Fibroblast of lung (primary cell): ENCODE measurements at regions not wholly inside any gene's neighbourhood (a gene's known extent, or its start where the extent isn't known, plus 50 kb on each side); places are given as distances from the start of the nearest gene placed in this dataset.

Experiments used
- DNase-seq, 2 donors: peaks; one replicate each; pipeline versions ENCODE4 v3.0.0 to v3.0.0-alpha.2; 2010; ENCODE audit warnings: low read depth in 2 of 2
- H2AFZ ChIP-seq: 2 replicates; pipeline ENCODE4 v1.5.1; 2012; ENCODE audit warnings: low read length, control low read depth, inconsistent platforms
- H3K27ac ChIP-seq: 2 replicates; pipeline ENCODE4 v1.5.1; 2011; ENCODE audit warnings: low read length, control low read depth; ENCODE audit not compliant: insufficient read depth
- H3K27me3 ChIP-seq: 2 replicates; pipeline ENCODE4 v1.5.1; 2011; ENCODE audit warnings: mild to moderate bottlenecking, low read length; ENCODE audit not compliant: control insufficient read depth, insufficient read depth
- H3K36me3 ChIP-seq: 2 replicates; pipeline ENCODE4 v1.5.1; 2011; ENCODE audit warnings: low read length; ENCODE audit not compliant: control insufficient read depth, insufficient read depth
- H3K4me1 ChIP-seq: 2 replicates; pipeline ENCODE4 v1.5.1; 2011; ENCODE audit warnings: low read length; ENCODE audit not compliant: control insufficient read depth, insufficient read depth; ENCODE audit errors: extremely low read depth
- H3K4me2 ChIP-seq: 2 replicates; pipeline ENCODE4 v1.5.1; 2011; ENCODE audit warnings: low read length, control low read depth; ENCODE audit not compliant: insufficient read depth; ENCODE audit errors: extremely low read depth
- H3K4me3 ChIP-seq, 4 experiments: fragments of 200-600 bp in 1 of 4; sonication (generic) in 1 of 4; replicated peaks in 1 of 4; 2 replicates each; pipeline ENCODE4 v1.5.1; 2011 to 2016; ENCODE audit warnings: low read length in 4 of 4, low read depth in 3 of 4, mild to moderate bottlenecking in 3 of 4, control low read depth in 2 of 4, inconsistent platforms in 1 of 4, mixed read lengths in 1 of 4; ENCODE audit not compliant: insufficient read depth in 1 of 4; ENCODE audit errors: control extremely low read depth in 1 of 4
- H3K79me2 ChIP-seq: 2 replicates; pipeline ENCODE4 v1.5.1; 2012; ENCODE audit warnings: mild to moderate bottlenecking, low read length, inconsistent platforms; ENCODE audit not compliant: control insufficient read depth, insufficient read depth
- H3K9ac ChIP-seq: 2 replicates; pipeline ENCODE4 v1.5.1; 2011; ENCODE audit warnings: mild to moderate bottlenecking, low read length, control low read depth; ENCODE audit not compliant: insufficient read depth
- H3K9me3 ChIP-seq: 2 replicates; pipeline ENCODE4 v1.5.1; 2012; ENCODE audit warnings: low read depth, low read length; ENCODE audit not compliant: control insufficient read depth, insufficient read depth
- H4K20me1 ChIP-seq: 2 replicates; pipeline ENCODE4 v1.5.1; 2011; ENCODE audit warnings: low read length; ENCODE audit not compliant: control insufficient read depth, insufficient read depth; ENCODE audit errors: extremely low read depth
- EZH2 ChIP-seq: IDR thresholded peaks from 2 replicates; pipeline ENCODE4 v1.5.1; 2012; ENCODE audit warnings: low read length, control low read depth, mild to moderate bottlenecking; ENCODE audit errors: missing control alignments
- TF ChIP-seq, protein P1 (sequence below), 2 donors: IDR thresholded peaks in 1 of 2; conservative IDR thresholded peaks in 1 of 2; 1 replicate in 1 of 2; 2 replicates in 1 of 2; pipeline ENCODE4 v1.5.1; 2011 to 2012; ENCODE audit warnings: low read length in 2 of 2, control low read depth in 1 of 2, inconsistent platforms in 1 of 2, low read depth in 1 of 2, mild to moderate bottlenecking in 1 of 2

DNA sequence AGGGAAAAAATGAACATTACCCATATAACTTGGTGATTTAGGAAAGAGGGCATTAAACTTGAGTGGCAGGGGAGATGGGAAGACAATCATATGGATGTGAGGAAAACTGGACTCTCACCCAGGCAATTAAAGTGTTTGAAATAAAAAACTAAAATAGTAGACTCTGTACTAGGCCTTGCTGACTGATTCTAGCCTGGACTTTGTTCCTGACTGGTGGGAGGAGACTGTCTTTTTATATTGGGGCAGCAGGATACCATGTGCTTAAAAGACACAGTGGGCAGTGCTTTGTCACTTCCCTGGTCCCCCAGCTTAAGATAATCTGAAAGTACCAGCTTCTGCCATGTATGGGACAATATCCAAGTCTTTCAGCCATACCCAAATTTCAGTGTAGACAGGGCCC lies 107.0 kb downstream of the ACTL7B start:
- no peak overlapping the region for H3K9ac ChIP-seq
- H3K4me1 ChIP-seq, result no peaks in the 10 kb centered on the region
- H3K4me3 ChIP-seq, result no peak overlapping the region
- TF ChIP-seq EZH2, result no peak
- TF ChIP-seq, protein P1, sequence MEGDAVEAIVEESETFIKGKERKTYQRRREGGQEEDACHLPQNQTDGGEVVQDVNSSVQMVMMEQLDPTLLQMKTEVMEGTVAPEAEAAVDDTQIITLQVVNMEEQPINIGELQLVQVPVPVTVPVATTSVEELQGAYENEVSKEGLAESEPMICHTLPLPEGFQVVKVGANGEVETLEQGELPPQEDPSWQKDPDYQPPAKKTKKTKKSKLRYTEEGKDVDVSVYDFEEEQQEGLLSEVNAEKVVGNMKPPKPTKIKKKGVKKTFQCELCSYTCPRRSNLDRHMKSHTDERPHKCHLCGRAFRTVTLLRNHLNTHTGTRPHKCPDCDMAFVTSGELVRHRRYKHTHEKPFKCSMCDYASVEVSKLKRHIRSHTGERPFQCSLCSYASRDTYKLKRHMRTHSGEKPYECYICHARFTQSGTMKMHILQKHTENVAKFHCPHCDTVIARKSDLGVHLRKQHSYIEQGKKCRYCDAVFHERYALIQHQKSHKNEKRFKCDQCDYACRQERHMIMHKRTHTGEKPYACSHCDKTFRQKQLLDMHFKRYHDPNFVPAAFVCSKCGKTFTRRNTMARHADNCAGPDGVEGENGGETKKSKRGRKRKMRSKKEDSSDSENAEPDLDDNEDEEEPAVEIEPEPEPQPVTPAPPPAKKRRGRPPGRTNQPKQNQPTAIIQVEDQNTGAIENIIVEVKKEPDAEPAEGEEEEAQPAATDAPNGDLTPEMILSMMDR (conservative IDR thresholded peaks at IDR 0.05 in 1 of 2, IDR thresholded peaks at IDR 0.05 in 1 of 2; ENCODE audit: low read depth in 1 of 2, low read length in 2 of 2), result no peak
- no peak overlapping the region for H3K27ac ChIP-seq
- H3K9me3 ChIP-seq, result no peaks in the 10 kb centered on the region
- H4K20me1 ChIP-seq, result no peaks in the 10 kb centered on the region
- no peaks in the 10 kb centered on the region for H3K79me2 ChIP-seq
- H3K27me3 ChIP-seq, result no peaks in the 10 kb centered on the region
- no peak overlapping the region for H3K4me2 ChIP-seq
- no peak for DNase-seq
- H3K36me3 ChIP-seq, result no peaks in the 10 kb centered on the region
- no peak overlapping the region for H2AFZ ChIP-seq

DNA sequence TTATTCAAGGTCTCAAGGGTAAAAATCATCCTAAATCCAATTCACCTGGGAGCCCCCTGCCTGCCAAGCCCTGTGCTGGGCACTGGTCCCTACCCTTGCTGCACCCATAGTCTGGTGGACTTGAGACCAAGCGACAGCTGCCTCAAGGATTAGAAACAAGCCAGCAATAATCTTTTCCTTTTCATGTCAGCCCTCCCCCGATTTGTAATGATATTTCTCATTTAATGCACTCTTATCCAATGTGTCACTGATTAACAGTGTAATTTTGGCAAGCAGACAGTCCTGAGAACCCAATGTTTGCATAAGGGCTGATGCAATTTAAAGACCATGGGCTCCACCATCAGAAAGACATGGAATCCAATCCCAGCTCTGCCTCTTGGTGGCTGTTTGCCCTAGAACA lies 108.9 kb downstream of the ACTL7B start:
- no peaks in the 10 kb centered on the region for H3K27me3 ChIP-seq
- H3K27ac ChIP-seq, result no peak overlapping the region
- no peak overlapping the region for H3K4me2 ChIP-seq
- H3K4me3 ChIP-seq, result no peak overlapping the region
- H3K4me1 ChIP-seq, result no peaks in the 10 kb centered on the region
- H2AFZ ChIP-seq, result no peak overlapping the region
- no peak overlapping the region for H3K9ac ChIP-seq
- no peaks in the 10 kb centered on the region for H3K36me3 ChIP-seq
- DNase-seq, result peak; percentile 9 to 66
- H3K9me3 ChIP-seq, result no peaks in the 10 kb centered on the region
- H4K20me1 ChIP-seq, result no peaks in the 10 kb centered on the region
- no peaks in the 10 kb centered on the region for H3K79me2 ChIP-seq
- TF ChIP-seq, protein P1 (conservative IDR thresholded peaks at IDR 0.05 in 1 of 2, IDR thresholded peaks at IDR 0.05 in 1 of 2; ENCODE audit: low read depth in 1 of 2, low read length in 2 of 2), result no peak
- no peak for TF ChIP-seq EZH2

DNA sequence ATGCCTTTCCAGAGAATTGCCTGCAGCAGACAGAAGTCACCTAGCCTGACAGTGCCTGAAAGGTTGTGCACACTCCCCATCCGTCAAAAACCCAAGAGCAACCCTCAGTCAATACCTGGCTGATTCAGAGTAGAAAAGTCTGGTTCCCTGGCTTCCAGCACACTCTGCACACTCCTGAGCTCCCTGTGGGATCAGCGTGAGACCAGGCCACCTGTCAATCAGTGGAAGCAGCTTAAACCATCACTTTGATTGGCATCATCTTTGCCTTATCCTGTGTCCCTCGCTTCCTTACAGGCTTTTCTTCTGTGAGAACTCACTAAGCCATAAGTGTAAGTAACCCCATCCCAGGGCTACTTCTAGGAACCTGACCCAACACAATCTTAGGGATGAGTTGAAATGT lies 109.8 kb downstream of the ACTL7B start:
- H2AFZ ChIP-seq, result no peak overlapping the region
- no peak overlapping the region for H3K4me2 ChIP-seq
- H3K4me3 ChIP-seq, result no peak overlapping the region
- no peak overlapping the region for H3K9ac ChIP-seq
- no peaks in the 10 kb centered on the region for H3K9me3 ChIP-seq
- H3K79me2 ChIP-seq, result no peaks in the 10 kb centered on the region
- DNase-seq, result no peak
- no peaks in the 10 kb centered on the region for H3K27me3 ChIP-seq
- H4K20me1 ChIP-seq, result no peaks in the 10 kb centered on the region
- H3K4me1 ChIP-seq, result no peaks in the 10 kb centered on the region
- H3K27ac ChIP-seq, result no peak overlapping the region
- H3K36me3 ChIP-seq, result no peaks in the 10 kb centered on the region
- TF ChIP-seq, protein P1 (conservative IDR thresholded peaks at IDR 0.05 in 1 of 2, IDR thresholded peaks at IDR 0.05 in 1 of 2; ENCODE audit: low read depth in 1 of 2, low read length in 2 of 2), result no peak
- TF ChIP-seq EZH2, result no peak
